ENCODE measurements at regions not wholly inside any gene's neighbourhood (a gene's known extent, or its start where the extent isn't known, plus 50 kb on each side); places are given as distances from the start of the nearest gene placed in this dataset.
A peak's percentile ranks its signal among the peaks of the same experiment; 100 is the strongest.
"Not testable (repeated sequence)": the region's sequence is repeated elsewhere in the genome, so short reads cannot be mapped to it uniquely, and the experiment has no call there.

- CTCF ChIA-PET (ENCODE audit: low intra/inter-chr PET ratio, low total read pairs); H4K20me1 ChIP-seq (ENCODE audit: insufficient read depth, low read length); BruUV-seq (replicated peaks); intact Hi-C loops (cut with micrococcal nuclease; ENCODE audit: unreplicated experiment); ATAC-seq; H3K79me2 ChIP-seq (ENCODE audit: insufficient read depth, low read length); H3K4me1 ChIP-seq (ENCODE audit: insufficient read depth, low read length); POLR2A ChIA-PET; H3K36me3 ChIP-seq (replicated peaks in 1 of 2; ENCODE audit: control insufficient read depth in 1 of 2, insufficient read depth in 2 of 2, low read length in 2 of 2); H3K9me3 ChIP-seq (ENCODE audit: low read length); in situ Hi-C loops (cut with HindIII; ENCODE audit: extremely low pct_ligation_motif_present, low pct_unique_long_range_greater_than_20kb); H3K27me3 ChIP-seq (ENCODE audit: control insufficient read depth in 1 of 2, insufficient read depth in 2 of 2, low read length in 2 of 2); H3K27ac ChIP-seq (ENCODE audit: extremely low read length, insufficient read depth, low read length); FAIRE-seq; H3K9ac ChIP-seq (ENCODE audit: insufficient read depth, low read depth, low read length); H3K4me3 ChIP-seq (replicated peaks in 1 of 3; ENCODE audit: insufficient read depth in 1 of 3, low read depth in 2 of 3, low read length in 3 of 3): not testable (repeated sequence)
- 0 out of 2 replicates have a peak overlapping the region, but pooled peaks have one; percentile 33 for H3K4me2 ChIP-seq (ENCODE audit: low read depth, low read length)
- 0 out of 2 replicates have a peak, but pooled peaks have one; percentile 8 for TF ChIP-seq ARID5B (CRISPR knock-in tag; IDR thresholded peaks at IDR 0.05)
- peak; percentile 19; the same call in 1 of the 2 replicates for TF ChIP-seq SALL1 (CRISPR knock-in tag; IDR thresholded peaks at IDR 0.05)
- TF ChIP-seq CEBPG (CRISPR knock-in tag; IDR thresholded peaks at IDR 0.05), result 0 out of 2 replicates have a peak, but pooled peaks have one; percentile 17
- TF ChIP-seq HOMEZ (CRISPR knock-in tag; IDR thresholded peaks at IDR 0.05; ENCODE audit: low read depth), result 0 out of 2 replicates have a peak, but pooled peaks have one; percentile 34
- 0 out of 2 replicates have a peak, but pooled peaks have one; percentile 34 for TF ChIP-seq ZNF256 (CRISPR knock-in tag; conservative IDR thresholded peaks at IDR 0.05)
- TF ChIP-seq HNF1B (CRISPR knock-in tag; IDR thresholded peaks at IDR 0.05), result peak; percentile 44; the same call in 1 of the 2 replicates
- peak; percentile 95 for TF ChIP-seq ZNF432 (CRISPR knock-in tag; IDR thresholded peaks at IDR 0.05; ENCODE audit: borderline replicate concordance)
- 40% methylated on average over 15 of the region's 15 CpGs for WGBS (ENCODE audit: low lambda C conversion rate)
- peak overlapping the region; percentile 60 for H2AFZ ChIP-seq (ENCODE audit: low read length)
- DNase-seq (ENCODE audit: low spot score), result peak; percentile 2
Measured at GRCh38 chr3:162708942-162709706, 1212.5 kb downstream of the OTOL1 start.

Measured in HepG2 (cell line).